ENCODE measurements at regions not wholly inside any gene's neighbourhood (a gene's known extent, or its start where the extent isn't known, plus 50 kb on each side); places are given as distances from the start of the nearest gene placed in this dataset.

GRCh38 chr5:125595845-125596244 lies 827.4 kb upstream of the GRAMD2B start:
- TF ChIP-seq REST (IDR thresholded peaks at IDR 0.05; ENCODE audit: low read depth) (no peak), ZBTB7A (IDR thresholded peaks at IDR 0.05; ENCODE audit: low read depth) (no peak)
